OCI-LY1 (cell line): ENCODE measurements at regions not wholly inside any gene's neighbourhood (a gene's known extent, or its start where the extent isn't known, plus 50 kb on each side); places are given as distances from the start of the nearest gene placed in this dataset.
"Not testable (repeated sequence)": the region's sequence is repeated elsewhere in the genome, so short reads cannot be mapped to it uniquely, and the experiment has no call there.

Source experiments
- H2AFZ ChIP-seq: fragments of 200-600 bp; sonication (generic), shearing (Covaris generic); 2 replicates; pipeline ENCODE4 v1.6.0; 2014; ENCODE audit warnings: antibody characterized with exemption, mild to moderate bottlenecking, low read length
- H3F3A ChIP-seq: fragments of 200-600 bp; sonication (generic), shearing (Covaris generic); 2 replicates; pipeline ENCODE4 v1.6.0; 2014; ENCODE audit warnings: mild to moderate bottlenecking, antibody characterized with exemption, low read length, moderate library complexity; ENCODE audit not compliant: insufficient read depth
- H3K27ac ChIP-seq: fragments of 200-600 bp; sonication (generic); 2 replicates; pipeline ENCODE4 v1.5.1; 2014; ENCODE audit warnings: low read length, mixed run types, mild to moderate bottlenecking, low read depth; ENCODE audit not compliant: poor library complexity, severe bottlenecking
- H3K27me3 ChIP-seq: fragments of 200-600 bp; sonication (generic); 2 replicates; pipeline ENCODE4 v1.6.0; 2014; ENCODE audit warnings: antibody characterized with exemption, mild to moderate bottlenecking, low read length, moderate library complexity; ENCODE audit not compliant: insufficient read depth
- H3K36me3 ChIP-seq: fragments of 200-600 bp; sonication (generic); 2 replicates; pipeline ENCODE4 v1.6.1; 2014; ENCODE audit warnings: mild to moderate bottlenecking, antibody characterized with exemption, low read length, moderate library complexity, mixed read lengths; ENCODE audit not compliant: insufficient read depth
- H3K4me1 ChIP-seq: fragments of 200-600 bp; sonication (generic); 2 replicates; pipeline ENCODE4 v1.5.1; 2014; ENCODE audit warnings: mild to moderate bottlenecking, low read length, moderate library complexity; ENCODE audit not compliant: insufficient read depth, severe bottlenecking
- H3K4me2 ChIP-seq: fragments of 200-600 bp; sonication (generic), shearing (Covaris generic); 2 replicates; pipeline ENCODE4 v1.6.1; 2014; ENCODE audit warnings: low read length
- H3K4me3 ChIP-seq: fragments of 200-600 bp; sonication (generic); 2 replicates; pipeline ENCODE4 v1.5.1; 2014; ENCODE audit warnings: low read length, low read depth, mild to moderate bottlenecking, mixed read lengths; ENCODE audit not compliant: poor library complexity, severe bottlenecking
- H3K79me2 ChIP-seq: fragments of 200-600 bp; shearing (Covaris generic); 2 replicates; pipeline ENCODE4 v1.6.1; 2016; ENCODE audit warnings: mixed run types, low read length, mixed read lengths; ENCODE audit not compliant: insufficient read depth
- H3K9ac ChIP-seq: fragments of 200-600 bp; sonication (generic), shearing (Covaris generic); 2 replicates; pipeline ENCODE4 v1.6.1; 2014; ENCODE audit warnings: mild to moderate bottlenecking, low read length, mixed read lengths
- H3K9me2 ChIP-seq: fragments of 200-600 bp; sonication (generic), shearing (Covaris generic); 2 replicates; pipeline ENCODE4 v1.6.1; 2014; ENCODE audit warnings: low read depth, mild to moderate bottlenecking, low read length, mixed read lengths
- H3K9me3 ChIP-seq: fragments of 200-600 bp; shearing (Covaris generic); 2 replicates; pipeline ENCODE4 v1.6.1; 2014; ENCODE audit warnings: low read length, mixed read lengths
- H4K20me1 ChIP-seq: fragments of 200-600 bp; sonication (generic), shearing (Covaris generic); 2 replicates; pipeline ENCODE4 v1.6.0; 2016; ENCODE audit warnings: mild to moderate bottlenecking, low read length; ENCODE audit not compliant: insufficient read depth

DNA sequence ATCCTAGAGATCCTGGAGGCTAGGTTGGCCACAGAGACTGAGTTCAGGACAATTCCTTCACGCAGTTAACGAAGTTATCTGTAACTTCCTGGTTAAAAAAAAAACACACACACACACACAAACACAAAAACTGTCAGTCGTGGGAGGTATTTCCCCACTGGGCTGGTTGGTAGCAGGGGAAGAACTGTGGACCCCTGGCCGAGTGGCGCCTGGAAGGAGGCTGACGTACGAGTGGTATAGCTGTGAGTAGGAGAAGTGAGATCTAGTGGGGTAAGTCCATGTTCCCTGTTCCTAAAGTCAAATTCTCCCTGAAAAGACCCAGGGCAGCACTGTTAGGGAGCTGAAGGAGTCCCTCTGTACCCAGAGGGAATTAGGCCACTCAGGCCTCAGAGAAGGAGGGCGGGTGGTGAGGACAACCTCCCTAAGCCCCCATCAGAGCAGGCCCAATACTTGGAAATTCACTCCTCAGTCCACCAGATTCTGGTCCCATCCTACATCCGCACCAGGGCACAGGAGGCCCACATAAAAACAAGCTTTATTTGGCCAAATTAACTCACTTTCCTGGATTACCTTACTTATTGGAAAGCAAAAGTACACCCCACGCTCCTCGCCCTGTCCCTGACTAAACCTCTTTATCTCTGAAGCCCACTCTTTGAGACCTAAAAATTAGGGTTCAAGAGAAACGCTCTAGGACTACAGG lies 108.3 kb upstream of the FOXD4L5 start:
- H3K36me3 ChIP-seq, H3K79me2 ChIP-seq, H3K27me3 ChIP-seq, H3K4me3 ChIP-seq, H3K27ac ChIP-seq, H3K4me1 ChIP-seq, H3K9me2 ChIP-seq, H3F3A ChIP-seq, H3K9me3 ChIP-seq, H4K20me1 ChIP-seq, H2AFZ ChIP-seq, H3K9ac ChIP-seq, H3K4me2 ChIP-seq: not testable (repeated sequence)

DNA sequence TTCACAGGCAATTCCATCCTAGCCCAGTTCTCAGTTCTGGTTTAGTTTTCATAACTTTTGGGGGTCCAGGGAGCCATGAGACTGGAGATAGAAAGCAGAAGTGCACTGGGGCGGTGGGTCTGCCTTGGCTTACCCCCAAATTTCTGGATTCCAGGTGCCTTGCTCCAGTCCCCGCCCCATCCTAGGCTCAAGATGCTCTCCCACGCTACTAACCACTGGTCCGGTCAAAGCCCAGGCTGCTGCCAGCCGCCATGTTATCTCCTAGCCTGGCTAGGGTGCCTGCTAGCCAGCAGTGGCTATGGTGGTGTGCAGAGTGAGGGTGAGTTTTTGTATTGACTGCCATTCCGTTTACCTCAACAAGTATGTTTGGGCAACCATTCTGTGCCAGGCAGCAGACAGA lies 107.6 kb upstream of the FOXD4L5 start:
- not testable (repeated sequence) for H3K9me3 ChIP-seq, H3K79me2 ChIP-seq, H3K9ac ChIP-seq, H3F3A ChIP-seq, H3K36me3 ChIP-seq, H2AFZ ChIP-seq, H3K4me3 ChIP-seq, H3K4me2 ChIP-seq, H3K27me3 ChIP-seq, H3K4me1 ChIP-seq, H3K9me2 ChIP-seq, H4K20me1 ChIP-seq, H3K27ac ChIP-seq

DNA sequence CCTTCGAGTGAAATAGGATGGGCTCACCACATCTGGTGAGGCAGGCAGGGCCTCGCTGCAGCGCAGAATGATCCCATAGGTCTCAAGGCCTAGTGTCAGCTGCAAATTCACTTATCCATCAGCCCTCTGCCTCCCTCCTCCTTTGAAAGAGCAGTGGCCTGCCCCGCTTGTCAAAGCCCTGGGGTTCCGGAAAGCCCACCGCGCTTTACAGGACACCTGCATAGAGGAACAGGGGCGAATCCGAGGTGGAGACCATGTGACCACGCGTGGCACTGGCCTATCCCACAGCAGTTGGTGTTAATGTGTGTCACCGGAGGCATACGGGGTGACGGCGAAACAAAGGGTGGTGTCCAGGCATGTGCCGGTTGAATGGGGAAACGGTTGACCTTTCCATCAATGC lies 104.7 kb upstream of the FOXD4L5 start:
- H3K9me3 ChIP-seq, H3K79me2 ChIP-seq, H3K9me2 ChIP-seq, H3K4me3 ChIP-seq, H3K36me3 ChIP-seq, H2AFZ ChIP-seq, H3F3A ChIP-seq, H3K9ac ChIP-seq, H4K20me1 ChIP-seq, H3K27me3 ChIP-seq, H3K27ac ChIP-seq, H3K4me1 ChIP-seq, H3K4me2 ChIP-seq: not testable (repeated sequence)

DNA sequence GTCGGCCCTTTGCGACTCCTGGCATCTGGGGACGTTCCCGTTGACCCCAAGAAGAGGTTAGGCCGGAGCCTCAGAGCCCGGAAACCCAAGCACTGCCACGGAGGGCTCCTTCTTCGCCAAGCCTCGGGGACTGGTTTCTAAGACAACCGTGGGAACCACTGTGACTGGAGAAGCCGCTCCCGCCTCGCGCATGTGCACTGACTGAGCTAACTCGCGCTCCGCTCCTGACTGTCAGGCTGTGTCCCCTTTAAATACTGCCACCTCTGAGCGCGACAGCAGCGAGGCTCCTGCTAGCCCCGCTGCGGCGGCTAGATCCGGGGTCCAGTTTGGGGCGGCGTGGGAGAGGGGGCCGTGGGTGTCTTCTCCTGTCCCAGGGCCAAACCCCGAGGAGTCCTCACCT lies 104.2 kb upstream of the FOXD4L5 start:
- H3K9me2 ChIP-seq, H3K4me1 ChIP-seq, H3F3A ChIP-seq, H3K9ac ChIP-seq, H3K4me2 ChIP-seq, H3K36me3 ChIP-seq, H4K20me1 ChIP-seq, H3K4me3 ChIP-seq, H3K27ac ChIP-seq, H3K27me3 ChIP-seq, H3K9me3 ChIP-seq, H2AFZ ChIP-seq, H3K79me2 ChIP-seq: not testable (repeated sequence)

DNA sequence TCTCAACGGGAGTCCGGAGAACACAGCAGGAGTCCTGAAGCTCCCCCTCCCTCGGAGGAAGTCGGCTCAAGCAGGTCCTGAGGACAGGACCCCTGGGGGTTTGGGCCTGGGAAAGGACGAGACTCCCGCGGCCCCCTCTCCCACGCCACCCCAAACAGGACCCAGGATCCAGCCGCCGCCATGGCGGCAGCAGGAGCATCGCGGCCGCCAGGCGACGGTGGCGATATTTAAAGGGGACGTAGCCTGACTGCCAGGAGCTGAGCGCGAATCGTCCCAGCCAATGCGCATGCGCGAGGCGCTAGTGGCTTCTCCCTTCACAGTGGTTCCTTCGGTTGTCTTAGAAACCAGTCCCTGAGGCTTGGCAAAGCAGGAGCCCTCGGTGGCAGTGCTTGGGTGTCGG lies 101.7 kb upstream of the FOXD4L5 start:
- not testable (repeated sequence) for H3K36me3 ChIP-seq, H4K20me1 ChIP-seq, H3K9ac ChIP-seq, H3K4me2 ChIP-seq, H3K9me3 ChIP-seq, H3K27me3 ChIP-seq, H3F3A ChIP-seq, H3K4me1 ChIP-seq, H3K9me2 ChIP-seq, H2AFZ ChIP-seq, H3K27ac ChIP-seq, H3K79me2 ChIP-seq
- peak overlapping the region; percentile 36 for H3K4me3 ChIP-seq

DNA sequence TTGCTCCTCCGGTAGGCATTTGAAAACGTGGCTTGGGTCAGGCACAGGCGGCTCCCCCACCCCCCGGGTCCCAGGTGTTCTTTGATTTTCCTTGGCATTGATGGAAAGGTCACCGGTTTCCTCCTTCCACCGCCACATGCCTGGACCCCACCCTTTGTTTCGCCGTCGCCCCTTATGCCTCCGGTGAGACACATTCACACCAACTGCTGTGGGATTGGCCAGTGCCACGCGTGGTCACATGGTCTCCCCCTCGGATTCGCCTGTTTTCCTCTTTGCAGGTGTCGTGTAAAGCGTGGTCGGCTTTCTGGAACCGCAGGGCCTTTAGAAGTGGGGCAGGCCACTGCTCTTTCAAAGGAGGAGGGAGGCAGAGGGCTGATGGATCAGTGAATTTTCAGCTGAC lies 101.2 kb upstream of the FOXD4L5 start:
- H3K9ac ChIP-seq, H3K79me2 ChIP-seq, H3K4me2 ChIP-seq, H3F3A ChIP-seq, H3K4me1 ChIP-seq, H3K27me3 ChIP-seq, H3K9me2 ChIP-seq, H3K36me3 ChIP-seq, H2AFZ ChIP-seq, H4K20me1 ChIP-seq, H3K27ac ChIP-seq, H3K9me3 ChIP-seq: not testable (repeated sequence)
- H3K4me3 ChIP-seq, result peak overlapping the region; percentile 26

DNA sequence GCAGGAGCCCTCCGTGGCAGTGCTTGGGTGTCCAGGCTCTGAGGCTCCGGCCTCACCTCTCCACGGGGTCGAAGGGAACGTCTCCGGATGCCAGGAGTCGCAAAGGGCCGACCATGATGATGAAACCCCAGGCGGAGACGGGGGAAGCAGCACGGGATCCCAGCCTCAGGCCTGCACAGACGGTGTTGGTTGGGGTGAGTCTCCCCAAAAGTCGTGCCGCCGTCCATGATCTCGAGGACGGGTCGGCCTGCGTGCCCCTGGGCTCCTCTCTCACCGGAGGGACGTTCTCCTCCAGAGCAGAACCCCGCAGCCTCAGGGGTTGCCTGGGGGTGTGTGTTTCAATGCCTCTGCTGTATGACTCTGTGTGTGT lies 100.6 kb upstream of the FOXD4L5 start:
- not testable (repeated sequence) for H4K20me1 ChIP-seq, H3K4me2 ChIP-seq, H3F3A ChIP-seq, H2AFZ ChIP-seq, H3K9me2 ChIP-seq, H3K9me3 ChIP-seq, H3K4me1 ChIP-seq, H3K79me2 ChIP-seq, H3K27ac ChIP-seq, H3K9ac ChIP-seq, H3K36me3 ChIP-seq, H3K4me3 ChIP-seq, H3K27me3 ChIP-seq
